Lower leg skin (tissue), 4 donors: ENCODE measurements at regions not wholly inside any gene's neighbourhood (a gene's known extent, or its start where the extent isn't known, plus 50 kb on each side); places are given as distances from the start of the nearest gene placed in this dataset.
A peak's percentile ranks its signal among the peaks of the same experiment; 100 is the strongest.

Experiments used
- DNase-seq, 2 donors: peaks; one replicate each; pipeline ENCODE4 v3.0.0-alpha.2; 2019; ENCODE audit warnings: low spot score in 2 of 2
- H3K4me3 ChIP-seq: fragments of 200-600 bp; sonication (generic); 2 replicates; pipeline ENCODE4 v1.5.1; 2017; ENCODE audit warnings: mild to moderate bottlenecking, low read depth; ENCODE audit not compliant: poor library complexity, severe bottlenecking
- CTCF ChIP-seq, 3 donors: fragments of 450-650 bp; IDR thresholded peaks; one replicate each; pipeline ENCODE4 v1.5.1; 2016; ENCODE audit warnings: antibody characterized with exemption in 3 of 3, mild to moderate bottlenecking in 3 of 3, moderate library complexity in 2 of 3
- POLR2A ChIP-seq, 2 donors: fragments of 450-650 bp; IDR thresholded peaks; one replicate each; pipeline ENCODE4 v1.6.1; 2016 to 2017; ENCODE audit warnings: antibody characterized with exemption in 2 of 2, mild to moderate bottlenecking in 1 of 2, moderate library complexity in 1 of 2
- WGBS, 2 donors: methylation state at CpG; one replicate each; pipeline ENCODE4 v1.1.5; 2018; 5-methylcytosine and 5-hydroxymethylcytosine counted together
- intact Hi-C: fragments of 100-400 bp; cut with DNase I; formaldehyde crosslinking; loops from one replicate; pipeline ENCODE4 v1.15.0; 2023; ENCODE audit warnings: low total_unique reads

- peak in 1 of 2 donors; percentile 17 for DNase-seq
- no peak overlapping the region for H3K4me3 ChIP-seq
- no peak for TF ChIP-seq POLR2A (IDR thresholded peaks at IDR 0.05)
- TF ChIP-seq CTCF (IDR thresholded peaks at IDR 0.05): no peak
- intact Hi-C loops: no loop called here
- WGBS, 2 donors: 25 to 42% methylated on average over 14 to 16 of the region's 16 CpGs
Measured at GRCh38 chrX:39907964-39908661, 189.6 kb downstream of the BCOR start.

- no peak for TF ChIP-seq CTCF (IDR thresholded peaks at IDR 0.05)
- 83 to 85% methylated on average over 5 of the region's 5 CpGs for WGBS, 2 donors
- H3K4me3 ChIP-seq: no peak overlapping the region
- no peak for DNase-seq
- intact Hi-C loops: no loop called here
Measured at GRCh38 chrX:39909996-39910395, 187.8 kb downstream of the BCOR start.

GRCh38 chrX:39910651-39911050 is 187.1 kb downstream of the BCOR start:
- no peak for DNase-seq
- intact Hi-C loops: no loop called here
- TF ChIP-seq CTCF (IDR thresholded peaks at IDR 0.05): no peak
- TF ChIP-seq POLR2A (IDR thresholded peaks at IDR 0.05): no peak
- H3K4me3 ChIP-seq: no peak overlapping the region
- 50 to 72% methylated on average over 9 to 17 of the region's 17 CpGs for WGBS, 2 donors

GRCh38 chrX:39911278-39911897 is 186.4 kb downstream of the BCOR start:
- no peak overlapping the region for H3K4me3 ChIP-seq
- no peak for DNase-seq
- TF ChIP-seq POLR2A (IDR thresholded peaks at IDR 0.05) (no peak), CTCF (IDR thresholded peaks at IDR 0.05) (no peak)
- intact Hi-C loops: no loop called here
- 91% methylated on average over 13 to 14 of the region's 14 CpGs for WGBS, 2 donors

- 76 to 84% methylated on average over 6 to 7 of the region's 7 CpGs for WGBS, 2 donors
- no peak overlapping the region for H3K4me3 ChIP-seq
- no peak for TF ChIP-seq POLR2A (IDR thresholded peaks at IDR 0.05)
- no peak for TF ChIP-seq CTCF (IDR thresholded peaks at IDR 0.05)
- no peak for DNase-seq
- intact Hi-C loops: no loop called here
Measured at GRCh38 chrX:39912126-39912525, 185.6 kb downstream of the BCOR start.
